ENCODE measurements at regions not wholly inside any gene's neighbourhood (a gene's known extent, or its start where the extent isn't known, plus 50 kb on each side); places are given as distances from the start of the nearest gene placed in this dataset.

GRCh38 chr2:56754627-56755026 is 570.8 kb downstream of the CCDC85A start:
- POLR2A ChIA-PET: no interaction called here
- DNase-seq (no peak), ATAC-seq (no peak)
- CTCF ChIA-PET: no interaction called here
- Mint-ChIP-seq H3K27ac (no peak overlapping the region), H3K27me3 (no peaks in the 10 kb centered on the region), H3K4me1 (ENCODE audit: low read depth) (no peaks in the 10 kb centered on the region), H3K9me3 (peaks cover 3% of the 10 kb centered on the region), H3K4me3 (no peak overlapping the region), H3K36me3 (ENCODE audit: low read depth) (no peaks in the 10 kb centered on the region)
- intact Hi-C loops (cut with micrococcal nuclease): no loop called here
- TF ChIP-seq CTCF (IDR thresholded peaks at IDR 0.05): no peak

GRCh38 chr2:56757884-56758545 is 574.2 kb downstream of the CCDC85A start:
- H3K27me3 Mint-ChIP-seq: no peaks in the 10 kb centered on the region
- intact Hi-C loops (cut with micrococcal nuclease): no loop called here
- H3K27ac Mint-ChIP-seq: no peak overlapping the region
- no peaks in the 10 kb centered on the region for H3K4me1 Mint-ChIP-seq (ENCODE audit: low read depth)
- ChIA-PET CTCF (no interaction called here), POLR2A (no interaction called here)
- peaks cover 3% of the 10 kb centered on the region for H3K9me3 Mint-ChIP-seq
- ATAC-seq (no peak), DNase-seq (no peak)
- H3K4me3 Mint-ChIP-seq: no peak overlapping the region
- H3K36me3 Mint-ChIP-seq (ENCODE audit: low read depth): no peaks in the 10 kb centered on the region
- TF ChIP-seq CTCF (IDR thresholded peaks at IDR 0.05): no peak

GRCh38 chr2:56763683-56764082 is 579.9 kb downstream of the CCDC85A start:
- Mint-ChIP-seq H3K27ac (no peak overlapping the region), H3K4me3 (no peak overlapping the region), H3K9me3 (peaks cover 1% of the 10 kb centered on the region), H3K36me3 (ENCODE audit: low read depth) (no peaks in the 10 kb centered on the region), H3K27me3 (no peaks in the 10 kb centered on the region), H3K4me1 (ENCODE audit: low read depth) (no peaks in the 10 kb centered on the region)
- ATAC-seq (no peak), DNase-seq (no peak)
- intact Hi-C loops (cut with micrococcal nuclease): no loop called here
- CTCF ChIA-PET: no interaction called here
- TF ChIP-seq CTCF (IDR thresholded peaks at IDR 0.05): no peak
- POLR2A ChIA-PET: no interaction called here

- peaks cover 2% of the 10 kb centered on the region for H3K9me3 Mint-ChIP-seq
- intact Hi-C loops (cut with micrococcal nuclease): no loop called here
- no peaks in the 10 kb centered on the region for H3K4me1 Mint-ChIP-seq (ENCODE audit: low read depth)
- no peaks in the 10 kb centered on the region for H3K27me3 Mint-ChIP-seq
- H3K4me3 Mint-ChIP-seq: no peak overlapping the region
- ATAC-seq (no peak), DNase-seq (no peak)
- no peak overlapping the region for H3K27ac Mint-ChIP-seq
- CTCF ChIA-PET: no interaction called here
- TF ChIP-seq CTCF (IDR thresholded peaks at IDR 0.05): no peak
- POLR2A ChIA-PET: no interaction called here
- no peaks in the 10 kb centered on the region for H3K36me3 Mint-ChIP-seq (ENCODE audit: low read depth)
Observed at GRCh38 chr2:56768973-56769372, 585.2 kb downstream of the CCDC85A start.

GRCh38 chr2:56770490-56770889 is 586.7 kb downstream of the CCDC85A start:
- TF ChIP-seq CTCF (IDR thresholded peaks at IDR 0.05): no peak
- H3K27me3 Mint-ChIP-seq: no peaks in the 10 kb centered on the region
- DNase-seq: no peak
- peaks cover 2% of the 10 kb centered on the region for H3K9me3 Mint-ChIP-seq
- POLR2A ChIA-PET: no interaction called here
- ATAC-seq: no peak
- CTCF ChIA-PET: no interaction called here
- intact Hi-C loops (cut with micrococcal nuclease): no loop called here
- no peaks in the 10 kb centered on the region for H3K36me3 Mint-ChIP-seq (ENCODE audit: low read depth)
- H3K4me3 Mint-ChIP-seq: no peak overlapping the region
- no peaks in the 10 kb centered on the region for H3K4me1 Mint-ChIP-seq (ENCODE audit: low read depth)
- no peak overlapping the region for H3K27ac Mint-ChIP-seq

All from activated CD8-positive, alpha-beta T cell treated with anti-CD3 and anti-CD28 coated beads for 36 hours (primary cell).